SU-DHL-6 (cell line): ENCODE measurements at regions not wholly inside any gene's neighbourhood (a gene's known extent, or its start where the extent isn't known, plus 50 kb on each side); places are given as distances from the start of the nearest gene placed in this dataset.

Source experiments
- H2AFZ ChIP-seq: fragments of 200-600 bp; sonication (generic); 2 replicates; pipeline ENCODE4 v1.6.1; 2014; ENCODE audit warnings: low read depth, mild to moderate bottlenecking, moderate library complexity, mixed read lengths, antibody characterized with exemption, low read length; ENCODE audit not compliant: severe bottlenecking
- H3F3A ChIP-seq: fragments of 200-600 bp; shearing (Covaris generic); 2 replicates; pipeline ENCODE4 v1.6.0; 2016; ENCODE audit warnings: antibody characterized with exemption, mild to moderate bottlenecking; ENCODE audit not compliant: insufficient read depth
- H3K27ac ChIP-seq: fragments of 200-600 bp; sonication (generic); 2 replicates; pipeline ENCODE4 v1.5.1; 2016; ENCODE audit warnings: low read depth, mild to moderate bottlenecking, low read length, moderate library complexity, mixed read lengths
- H3K27me3 ChIP-seq: fragments of 200-600 bp; sonication (generic), shearing (Covaris generic); 2 replicates; pipeline ENCODE4 v1.6.0; 2014; ENCODE audit warnings: mild to moderate bottlenecking, low read length
- H3K36me3 ChIP-seq: fragments of 200-600 bp; sonication (generic); 2 replicates; pipeline ENCODE4 v1.6.1; 2014; ENCODE audit warnings: mild to moderate bottlenecking, low read length, mixed read lengths
- H3K4me2 ChIP-seq: fragments of 300-600, 200-600 bp; shearing (Covaris generic), sonication (generic); 2 replicates; pipeline ENCODE4 v1.6.0; 2014; ENCODE audit warnings: low read length, low read depth, mild to moderate bottlenecking; ENCODE audit not compliant: poor library complexity, severe bottlenecking
- H3K4me3 ChIP-seq: fragments of 200-600 bp; sonication (generic); 2 replicates; pipeline ENCODE4 v1.5.1; 2014; ENCODE audit warnings: antibody characterized with exemption, low read length, mild to moderate bottlenecking, mixed read lengths; ENCODE audit not compliant: insufficient read depth, poor library complexity, severe bottlenecking
- H3K79me2 ChIP-seq: fragments of 200-600 bp; sonication (generic); 2 replicates; pipeline ENCODE4 v1.6.1; 2014; ENCODE audit warnings: mild to moderate bottlenecking, low read length, moderate library complexity; ENCODE audit not compliant: insufficient read depth
- H3K9ac ChIP-seq: fragments of 200-600 bp; sonication (generic); 2 replicates; pipeline ENCODE4 v1.7.0; 2014; ENCODE audit warnings: mild to moderate bottlenecking, low read length
- H3K9me2 ChIP-seq: fragments of 200-600 bp; sonication (generic); replicated peaks from 2 replicates; pipeline ENCODE4 v1.6.1; 2014; ENCODE audit warnings: low read length; ENCODE audit not compliant: insufficient read depth
- H3K9me3 ChIP-seq: fragments of 200-600 bp; sonication (generic); 2 replicates; pipeline ENCODE4 v1.6.1; 2014; ENCODE audit warnings: low read length, mixed read lengths; ENCODE audit not compliant: insufficient read depth
- H4K20me1 ChIP-seq: fragments of 200-600 bp; sonication (generic); 2 replicates; pipeline ENCODE4 v1.6.1; 2014; ENCODE audit warnings: low read depth, mild to moderate bottlenecking, antibody characterized with exemption, low read length, moderate library complexity, mixed read lengths
- EZH2phosphoT487 ChIP-seq: fragments of 200-600 bp; sonication (generic), shearing (Covaris generic); conservative IDR thresholded peaks from 2 replicates; pipeline ENCODE4 v1.6.1; 2018; ENCODE audit warnings: mild to moderate bottlenecking, antibody characterized with exemption, low read length, moderate library complexity, mixed read lengths
- TF ChIP-seq, protein P1 (sequence below): fragments of 200-600 bp; sonication (generic); IDR thresholded peaks from one replicate; pipeline ENCODE4 v1.5.1; 2017; ENCODE audit warnings: antibody characterized with exemption, mild to moderate bottlenecking, low read length, moderate library complexity; ENCODE audit not compliant: insufficient read depth, poor library complexity, severe bottlenecking

GRCh38 chr19:34851277-34851804 lies 75.4 kb upstream of the ZNF30 start:
- Histone ChIP-seq H3K27ac (no peak overlapping the region), H3K79me2 (no peaks in the 10 kb centered on the region), H3K4me3 (no peak overlapping the region), H3K27me3 (no peaks in the 10 kb centered on the region), H3K4me2 (no peak overlapping the region), H3K9ac (no peak overlapping the region), H3K9me2 (no peaks in the 10 kb centered on the region), H3K9me3 (no peaks in the 10 kb centered on the region), H4K20me1 (no peaks in the 10 kb centered on the region), H2AFZ (no peak overlapping the region), H3K36me3 (no peaks in the 10 kb centered on the region), H3F3A (no peaks in the 10 kb centered on the region)
- TF ChIP-seq, protein P1, sequence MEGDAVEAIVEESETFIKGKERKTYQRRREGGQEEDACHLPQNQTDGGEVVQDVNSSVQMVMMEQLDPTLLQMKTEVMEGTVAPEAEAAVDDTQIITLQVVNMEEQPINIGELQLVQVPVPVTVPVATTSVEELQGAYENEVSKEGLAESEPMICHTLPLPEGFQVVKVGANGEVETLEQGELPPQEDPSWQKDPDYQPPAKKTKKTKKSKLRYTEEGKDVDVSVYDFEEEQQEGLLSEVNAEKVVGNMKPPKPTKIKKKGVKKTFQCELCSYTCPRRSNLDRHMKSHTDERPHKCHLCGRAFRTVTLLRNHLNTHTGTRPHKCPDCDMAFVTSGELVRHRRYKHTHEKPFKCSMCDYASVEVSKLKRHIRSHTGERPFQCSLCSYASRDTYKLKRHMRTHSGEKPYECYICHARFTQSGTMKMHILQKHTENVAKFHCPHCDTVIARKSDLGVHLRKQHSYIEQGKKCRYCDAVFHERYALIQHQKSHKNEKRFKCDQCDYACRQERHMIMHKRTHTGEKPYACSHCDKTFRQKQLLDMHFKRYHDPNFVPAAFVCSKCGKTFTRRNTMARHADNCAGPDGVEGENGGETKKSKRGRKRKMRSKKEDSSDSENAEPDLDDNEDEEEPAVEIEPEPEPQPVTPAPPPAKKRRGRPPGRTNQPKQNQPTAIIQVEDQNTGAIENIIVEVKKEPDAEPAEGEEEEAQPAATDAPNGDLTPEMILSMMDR: no peak
- no peak for TF ChIP-seq EZH2phosphoT487

DNA sequence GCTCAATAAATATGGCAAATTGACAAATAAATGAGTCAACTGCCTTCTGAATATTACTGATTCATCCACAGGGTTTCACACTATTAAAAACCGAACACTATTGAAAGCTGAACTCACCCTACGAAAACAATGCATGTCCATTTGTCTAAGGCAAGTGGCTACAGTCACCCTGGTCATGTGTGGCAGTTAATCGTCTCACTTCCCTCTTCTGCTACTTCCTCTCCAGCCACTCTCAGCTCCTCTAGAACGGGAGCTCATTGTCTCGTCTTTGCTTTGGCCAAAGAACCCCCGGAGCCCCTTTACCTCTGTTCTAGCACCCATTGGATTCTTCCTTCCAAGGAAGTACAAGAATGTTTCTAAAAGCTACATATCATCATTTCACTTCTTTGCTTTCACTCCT lies 74.4 kb upstream of the ZNF599 start:
- Histone ChIP-seq H3K4me3 (no peak overlapping the region), H3K9me2 (no peaks in the 10 kb centered on the region), H3K4me2 (no peak overlapping the region), H4K20me1 (no peaks in the 10 kb centered on the region), H3K9me3 (no peaks in the 10 kb centered on the region), H2AFZ (no peak overlapping the region), H3K27me3 (no peaks in the 10 kb centered on the region), H3K9ac (no peak overlapping the region), H3K36me3 (no peaks in the 10 kb centered on the region), H3K27ac (no peak overlapping the region), H3K79me2 (no peaks in the 10 kb centered on the region), H3F3A (no peaks in the 10 kb centered on the region)
- TF ChIP-seq, protein P1: no peak
- TF ChIP-seq EZH2phosphoT487: no peak

- no peak for TF ChIP-seq EZH2phosphoT487
- TF ChIP-seq, protein P1: no peak
- H3K9me2 ChIP-seq: no peaks in the 10 kb centered on the region
- no peaks in the 10 kb centered on the region for H3K9me3 ChIP-seq
- no peaks in the 10 kb centered on the region for H3K27me3 ChIP-seq
- H3K9ac ChIP-seq: no peak overlapping the region
- no peak overlapping the region for H3K4me3 ChIP-seq
- H3K36me3 ChIP-seq: no peaks in the 10 kb centered on the region
- no peak overlapping the region for H2AFZ ChIP-seq
- no peaks in the 10 kb centered on the region for H4K20me1 ChIP-seq
- no peaks in the 10 kb centered on the region for H3K79me2 ChIP-seq
- no peak overlapping the region for H3K4me2 ChIP-seq
- no peak overlapping the region for H3K27ac ChIP-seq
- H3F3A ChIP-seq: no peaks in the 10 kb centered on the region
Observed at GRCh38 chr19:34844277-34844676, 71.3 kb upstream of the ZNF599 start.
